ENCODE measurements at regions not wholly inside any gene's neighbourhood (a gene's known extent, or its start where the extent isn't known, plus 50 kb on each side); places are given as distances from the start of the nearest gene placed in this dataset.

DNA sequence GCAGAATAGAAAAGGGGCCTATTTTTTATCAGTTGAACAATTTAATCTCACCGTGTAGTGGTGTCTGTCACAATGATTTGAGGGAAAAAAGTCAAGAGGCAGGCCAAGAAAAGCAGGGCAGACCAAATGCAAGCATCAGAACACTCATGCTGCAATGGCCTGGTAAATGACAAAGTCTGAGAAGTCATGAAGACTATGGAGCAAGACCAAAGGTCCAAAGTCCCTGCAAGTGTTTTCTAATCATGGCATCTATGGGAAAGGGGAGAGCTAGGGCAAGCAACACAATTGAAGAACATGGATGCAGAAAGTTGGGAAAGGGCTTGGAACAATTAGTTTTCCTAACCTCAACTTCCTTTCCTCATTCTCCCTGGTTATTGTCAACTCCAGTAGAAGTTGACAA is 147.7 kb upstream of the TLL1 start:
- TF ChIP-seq, protein P1, sequence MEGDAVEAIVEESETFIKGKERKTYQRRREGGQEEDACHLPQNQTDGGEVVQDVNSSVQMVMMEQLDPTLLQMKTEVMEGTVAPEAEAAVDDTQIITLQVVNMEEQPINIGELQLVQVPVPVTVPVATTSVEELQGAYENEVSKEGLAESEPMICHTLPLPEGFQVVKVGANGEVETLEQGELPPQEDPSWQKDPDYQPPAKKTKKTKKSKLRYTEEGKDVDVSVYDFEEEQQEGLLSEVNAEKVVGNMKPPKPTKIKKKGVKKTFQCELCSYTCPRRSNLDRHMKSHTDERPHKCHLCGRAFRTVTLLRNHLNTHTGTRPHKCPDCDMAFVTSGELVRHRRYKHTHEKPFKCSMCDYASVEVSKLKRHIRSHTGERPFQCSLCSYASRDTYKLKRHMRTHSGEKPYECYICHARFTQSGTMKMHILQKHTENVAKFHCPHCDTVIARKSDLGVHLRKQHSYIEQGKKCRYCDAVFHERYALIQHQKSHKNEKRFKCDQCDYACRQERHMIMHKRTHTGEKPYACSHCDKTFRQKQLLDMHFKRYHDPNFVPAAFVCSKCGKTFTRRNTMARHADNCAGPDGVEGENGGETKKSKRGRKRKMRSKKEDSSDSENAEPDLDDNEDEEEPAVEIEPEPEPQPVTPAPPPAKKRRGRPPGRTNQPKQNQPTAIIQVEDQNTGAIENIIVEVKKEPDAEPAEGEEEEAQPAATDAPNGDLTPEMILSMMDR (IDR thresholded peaks at IDR 0.05; ENCODE audit: low read depth, low read length, poor library complexity, severe bottlenecking) = no peak
- TF ChIP-seq EZH2phosphoT487 (IDR thresholded peaks at IDR 0.05; ENCODE audit: borderline replicate concordance, low read length) = no peak

Data from DOHH2 (cell line).